GM23248 (cell line): ENCODE measurements at regions not wholly inside any gene's neighbourhood (a gene's known extent, or its start where the extent isn't known, plus 50 kb on each side); places are given as distances from the start of the nearest gene placed in this dataset.
"Not testable (repeated sequence)": the region's sequence is repeated elsewhere in the genome, so short reads cannot be mapped to it uniquely, and the experiment has no call there.

Source experiments
- EZH2 ChIP-seq: fragments of 200-600 bp; sonication (generic); IDR thresholded peaks from 2 replicates; pipeline ENCODE4 v1.6.1; 2018; ENCODE audit warnings: antibody characterized with exemption, mild to moderate bottlenecking; ENCODE audit not compliant: insufficient read depth, poor library complexity, severe bottlenecking
- EZH2phosphoT487 ChIP-seq: fragments of 200-600 bp; sonication (generic); IDR thresholded peaks from 2 replicates; pipeline ENCODE4 v1.6.1; 2018; ENCODE audit warnings: antibody characterized with exemption, moderate library complexity, mild to moderate bottlenecking, low read depth; ENCODE audit not compliant: insufficient read depth

DNA sequence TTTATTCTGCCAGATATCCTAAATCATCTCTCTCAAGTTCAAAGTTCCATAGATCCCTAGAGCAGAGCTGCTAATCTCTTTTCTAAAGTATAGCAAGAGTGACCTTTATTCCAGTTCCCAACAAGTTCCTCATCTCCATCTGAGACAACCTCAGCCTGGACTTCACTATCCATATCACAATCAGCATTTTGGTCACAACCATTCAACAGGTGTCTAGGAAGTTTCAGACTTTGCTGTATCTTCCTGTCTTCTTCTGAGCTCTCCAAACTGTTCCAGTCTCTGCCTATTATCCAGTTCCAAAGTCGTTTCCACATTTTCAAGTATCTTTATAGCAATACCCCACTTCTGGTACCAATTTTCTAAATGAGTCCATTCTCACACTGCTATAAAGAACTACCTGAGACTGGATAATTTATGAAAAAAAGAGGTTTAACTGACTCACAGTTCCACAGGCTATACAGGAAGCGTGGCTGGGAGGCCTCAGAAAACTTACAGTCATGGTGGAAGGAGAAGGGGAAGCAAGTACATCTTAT, 148.7 kb upstream of the FNDC3A start:
- not testable (repeated sequence) for TF ChIP-seq EZH2, EZH2phosphoT487
